Heart left ventricle (tissue), 16 donors: ENCODE measurements at regions not wholly inside any gene's neighbourhood (a gene's known extent, or its start where the extent isn't known, plus 50 kb on each side); places are given as distances from the start of the nearest gene placed in this dataset.

Source experiments
- ATAC-seq, 4 donors: fragments of 200-7000 bp; cut with Tn5 transposase; one replicate each; pipeline ENCODE4 v1.9.1; 2020 to 2022; ENCODE audit warnings: moderate library complexity in 4 of 4, mild to moderate bottlenecking in 3 of 4, moderate number of reproducible peaks in 1 of 4
- DNase-seq, 5 donors: peaks; one replicate each; pipeline ENCODE4 v3.0.0-alpha.2; 2020
- H3K27ac ChIP-seq, 12 donors: fragments of 200-600 bp; sonication (generic) in 4 of 12; one replicate each; pipeline versions ENCODE4 v1.5.0 to v1.8.0; 2016 to 2022; ENCODE audit warnings: mild to moderate bottlenecking in 2 of 12
- H3K27me3 ChIP-seq, 9 donors: fragments of 200-600 bp; sonication (generic) in 2 of 9; one replicate each; pipeline versions ENCODE4 v1.5.1 to v1.8.0; 2016 to 2022; ENCODE audit warnings: mild to moderate bottlenecking in 3 of 9
- H3K36me3 ChIP-seq, 9 donors: fragments of 200-600 bp; sonication (generic) in 2 of 9; one replicate each; pipeline versions ENCODE4 v1.5.0 to v1.8.0; 2018 to 2022; ENCODE audit warnings: mild to moderate bottlenecking in 2 of 9
- H3K4me1 ChIP-seq, 12 donors: fragments of 200-600 bp; sonication (generic) in 4 of 12; one replicate each; pipeline versions ENCODE4 v1.5.0 to v1.8.0; 2016 to 2022; ENCODE audit warnings: mild to moderate bottlenecking in 3 of 12
- H3K4me3 ChIP-seq, 12 donors: fragments of 200-600 bp; sonication (generic) in 4 of 12; one replicate each; pipeline versions ENCODE4 v1.5.0 to v1.8.0; 2017 to 2022; ENCODE audit warnings: mild to moderate bottlenecking in 9 of 12, moderate library complexity in 4 of 12
- H3K9me3 ChIP-seq, 12 donors: fragments of 200-600 bp; sonication (generic) in 4 of 12; one replicate each; pipeline versions ENCODE4 v1.5.0 to v1.8.0; 2016 to 2022; ENCODE audit warnings: mild to moderate bottlenecking in 1 of 12
- CTCF ChIP-seq, 12 donors: fragments of 200-600 bp; sonication (generic) in 4 of 12; IDR thresholded peaks; one replicate each; pipeline versions ENCODE4 v1.5.0 to v1.8.0; 2018 to 2022; ENCODE audit warnings: antibody characterized with exemption in 12 of 12, mild to moderate bottlenecking in 5 of 12
- POLR2A ChIP-seq, 2 donors: fragments of 450-650 bp; IDR thresholded peaks; one replicate each; pipeline ENCODE4 v1.6.1; 2017; ENCODE audit warnings: antibody characterized with exemption in 2 of 2, mild to moderate bottlenecking in 2 of 2, moderate library complexity in 2 of 2
- WGBS, 4 donors: extraction: QIAGEN DNeasy Blood & Tissue Kit in 2 of 4; methylation state at CpG; one replicate each; pipeline versions ENCODE4 v1.1.5 to v1.1.7; 2013 to 2018; 5-methylcytosine and 5-hydroxymethylcytosine counted together
- intact Hi-C, 10 donors: fragments of 100-400 bp; cut with DNase I; formaldehyde crosslinking; loops; one replicate each; pipeline versions ENCODE4 v1.11.1 to v1.14.2; 2022
- donor health status: ischemic (EF 13 %, LVEDD 7.1; RV severe dilation, severe dysfunction).
- donor health status: healthy with polysubstance abuse.
- donor health status: DM: no; HTN: yes; CAD: no.
- donor health status: DM: no; HTN: no; CAD: no.
- donor health status: ischemic (EF 25% LVEDD 6.9; RV normal size, moderate dysfunction).
- donor health status: ischemic (EF 25% LVEDD 5.7; RV mildly dilated, moderate dysfunction).
- donor health status: healthy.
- donor health status: DM: yes; HTN: yes; CAD: no.
- donor health status: ischemic (EF 35%, LVEDD 5.7; RV mildly dilated, moderate dysfunction).
- donor health status: nonischemic (EF 11% LVEDD 7.7; RV severe dilation, severe dysfunction).
- donor health status: DM: yes; HTN: yes; CAD: no.
- donor health status: PGD.
- donor health status: ischemic (EF 29% LVEDD 5.4; RV normal size, mild dysfunction).
- donor health status: nonischemic (EF 23%, LVEDD 6.1; RV moderate dilation, normal function).

- no peak for ATAC-seq
- Histone ChIP-seq H3K27ac (no peak overlapping the region), H3K9me3 (peaks cover 0 to 7% (median 0%) of the 10 kb centered on the region in 12 donors), H3K36me3 (no peaks in the 10 kb centered on the region), H3K4me1 (no peaks in the 10 kb centered on the region), H3K27me3 (no peaks in the 10 kb centered on the region), H3K4me3 (no peak overlapping the region)
- TF ChIP-seq CTCF (IDR thresholded peaks at IDR 0.05) = no peak
- TF ChIP-seq POLR2A (IDR thresholded peaks at IDR 0.05) = no peak
- intact Hi-C loops = no loop called here
- 59 to 70% (median 64%) methylated on average over 5 to 7 of the region's 7 CpGs for whole genome bisulfite sequencing, 4 donors
- DNase-seq = no peak
Measured at GRCh38 chr4:125663896-125664767, 349.4 kb downstream of the FAT4 start.

GRCh38 chr4:125666635-125667034, 351.9 kb downstream of the FAT4 start:
- no peak overlapping the region for H3K4me3 ChIP-seq
- H3K27ac ChIP-seq = no peak overlapping the region
- H3K27me3 ChIP-seq = no peaks in the 10 kb centered on the region
- ATAC-seq (no peak), DNase-seq (no peak)
- peaks cover 0 to 7% (median 0%) of the 10 kb centered on the region in 12 donors for H3K9me3 ChIP-seq
- TF ChIP-seq CTCF (IDR thresholded peaks at IDR 0.05) = no peak
- no peak for TF ChIP-seq POLR2A (IDR thresholded peaks at IDR 0.05)
- H3K36me3 ChIP-seq = no peaks in the 10 kb centered on the region
- H3K4me1 ChIP-seq = no peaks in the 10 kb centered on the region
- 94 to 99% (median 97%) methylated on average over 1 of the region's 1 CpG for WGBS, 4 donors
- intact Hi-C loops = no loop called here

- Histone ChIP-seq H3K36me3 (no peaks in the 10 kb centered on the region), H3K27me3 (no peaks in the 10 kb centered on the region), H3K4me3 (peak overlapping the region in 1 of 12 donors; percentile 41), H3K27ac (no peak overlapping the region), H3K4me1 (no peaks in the 10 kb centered on the region), H3K9me3 (no peaks in the 10 kb centered on the region)
- intact Hi-C loops = no loop called here
- 96 to 98% (median 97%) methylated on average over 12 to 14 of the region's 14 CpGs for WGBS, 4 donors
- ATAC-seq (no peak), DNase-seq (no peak)
- TF ChIP-seq POLR2A (IDR thresholded peaks at IDR 0.05) = no peak
- TF ChIP-seq CTCF (IDR thresholded peaks at IDR 0.05) = no peak
Measured at GRCh38 chr4:125676156-125676555, 361.4 kb downstream of the FAT4 start.

- H3K4me1 ChIP-seq = no peaks in the 10 kb centered on the region
- no peaks in the 10 kb centered on the region for H3K36me3 ChIP-seq
- peak in 1 of 5 donors; percentile 19 for DNase-seq
- no peaks in the 10 kb centered on the region for H3K27me3 ChIP-seq
- TF ChIP-seq CTCF (IDR thresholded peaks at IDR 0.05) (no peak), POLR2A (IDR thresholded peaks at IDR 0.05) (no peak)
- no peak for ATAC-seq
- 87 to 90% (median 89%) methylated on average over 12 of the region's 12 CpGs for WGBS, 4 donors
- H3K9me3 ChIP-seq = no peaks in the 10 kb centered on the region
- H3K4me3 ChIP-seq = peak overlapping the region in 1 of 12 donors; percentile 41
- H3K27ac ChIP-seq = no peak overlapping the region
- intact Hi-C loops = no loop called here
Measured at GRCh38 chr4:125676583-125676982, 361.8 kb downstream of the FAT4 start.
